H1 (cell line): ENCODE measurements at regions not wholly inside any gene's neighbourhood (a gene's known extent, or its start where the extent isn't known, plus 50 kb on each side); places are given as distances from the start of the nearest gene placed in this dataset.

Source experiments
- CTCF ChIA-PET: fragments of 300-600 bp; sonication (Branson Sonifier 250); formaldehyde crosslinking; loops from one replicate; lab custom pipeline; 2021; ENCODE audit not compliant: partially characterized antibody; lab: Charles Lee
- POLR2A ChIA-PET: fragments of 300-600 bp; sonication (Branson Sonifier 250); formaldehyde crosslinking; loops from one replicate; lab custom pipeline; 2021; ENCODE audit warnings: inconsistent platforms; ENCODE audit not compliant: partially characterized antibody; lab: Charles Lee
- DNase-seq, 2 experiments: peaks; one replicate each; pipeline versions ENCODE4 v3.0.0 to v3.0.0-alpha.2; 2010 to 2022; ENCODE audit warnings: low spot score in 2 of 2, low read depth in 1 of 2, mixed read lengths in 1 of 2
- FAIRE-seq: peaks from 2 replicates; lab custom pipeline; 2011; peaks lifted over from hg19 to GRCh38; lab: Jason Lieb, UNC
- H2AFZ ChIP-seq: 2 replicates; pipeline ENCODE4 v1.8.1; 2012; ENCODE audit warnings: low read length, inconsistent platforms
- H2AK5ac ChIP-seq: 2 replicates; pipeline ENCODE4 v1.6.1; 2013; ENCODE audit warnings: low read depth, low read length
- H2BK120ac ChIP-seq: replicated peaks from 2 replicates; pipeline ENCODE3; 2013; ENCODE audit warnings: low read depth, low read length, inconsistent platforms
- H2BK12ac ChIP-seq: 2 replicates; pipeline ENCODE4 v1.6.1; 2013; ENCODE audit warnings: low read depth, low read length
- H2BK15ac ChIP-seq: 2 replicates; pipeline ENCODE4 v1.6.1; 2013; ENCODE audit warnings: low read length
- H2BK20ac ChIP-seq: 2 replicates; pipeline ENCODE4 v1.6.1; 2013; ENCODE audit warnings: low read length
- H2BK5ac ChIP-seq: 2 replicates; pipeline ENCODE4 v1.6.1; 2013; ENCODE audit warnings: low read depth, low read length
- H3K14ac ChIP-seq: 2 replicates; pipeline ENCODE4 v1.6.1; 2013; ENCODE audit warnings: inconsistent platforms; ENCODE audit not compliant: insufficient read length
- H3K18ac ChIP-seq: 2 replicates; pipeline ENCODE4 v1.6.1; 2013; ENCODE audit warnings: low read length; ENCODE audit errors: extremely low read depth
- H3K23ac ChIP-seq: 2 replicates; pipeline ENCODE4 v1.6.1; 2013; ENCODE audit warnings: inconsistent platforms; ENCODE audit not compliant: insufficient read length
- H3K23me2 ChIP-seq: 2 replicates; pipeline ENCODE4 v1.6.1; 2013; ENCODE audit warnings: low read depth, low read length
- H3K27ac ChIP-seq: 2 replicates; pipeline ENCODE4 v1.6.1; 2011; ENCODE audit warnings: low read depth, low read length, inconsistent platforms
- H3K27me3 ChIP-seq, 4 experiments: replicated peaks in 1 of 4; 1 replicate in 1 of 4; 2 replicates in 3 of 4; pipeline versions ENCODE4 v1.6.1 to v1.8.1; 2011 to 2013; ENCODE audit warnings: low read length in 3 of 4, mild to moderate bottlenecking in 3 of 4, inconsistent platforms in 2 of 4, mixed read lengths in 2 of 4, moderate library complexity in 1 of 4; ENCODE audit not compliant: control insufficient read depth in 3 of 4, insufficient read depth in 3 of 4; ENCODE audit errors: extremely low read depth in 1 of 4
- H3K36me3 ChIP-seq, 4 experiments: 2 replicates each; pipeline versions ENCODE4 v1.6.1 to v1.8.1; 2011 to 2013; ENCODE audit warnings: mild to moderate bottlenecking in 4 of 4, low read length in 3 of 4, moderate library complexity in 2 of 4, control low read depth in 1 of 4, inconsistent platforms in 1 of 4; ENCODE audit not compliant: insufficient read depth in 4 of 4, control insufficient read depth in 2 of 4
- H3K4ac ChIP-seq: replicated peaks from 2 replicates; pipeline ENCODE3; 2013; ENCODE audit warnings: low read length, low read depth, mixed read lengths, inconsistent platforms; ENCODE audit not compliant: insufficient read length
- H3K4me1 ChIP-seq, 4 experiments: replicated peaks in 1 of 4; 1 replicate in 1 of 4; 2 replicates in 3 of 4; pipeline versions ENCODE4 v1.6.1 to v1.8.1; 2011 to 2013; ENCODE audit warnings: low read length in 3 of 4, inconsistent platforms in 2 of 4, mixed read lengths in 1 of 4; ENCODE audit not compliant: insufficient read depth in 4 of 4, control insufficient read depth in 3 of 4
- H3K4me2 ChIP-seq, 2 experiments: 2 replicates each; pipeline versions ENCODE4 v1.6.1 to v1.8.1; 2011 to 2013; ENCODE audit warnings: low read depth in 2 of 2, low read length in 2 of 2, control low read depth in 1 of 2, inconsistent platforms in 1 of 2, mild to moderate bottlenecking in 1 of 2; ENCODE audit not compliant: insufficient read depth in 1 of 2
- H3K4me3 ChIP-seq, 4 experiments: fragments of 200-600, 300-600 bp in 1 of 4; sonication (generic), shearing (Covaris generic), sonication (Bioruptor Twin) in 1 of 4; 2 replicates each; pipeline versions ENCODE4 v1.5.1 to v1.8.1; 2011 to 2016; ENCODE audit warnings: low read length in 4 of 4, low read depth in 3 of 4, control low read depth in 2 of 4, inconsistent platforms in 2 of 4, mild to moderate bottlenecking in 2 of 4, mixed read lengths in 1 of 4, moderate library complexity in 1 of 4; ENCODE audit not compliant: insufficient read depth in 2 of 4; ENCODE audit errors: extremely low read depth in 1 of 4
- H3K56ac ChIP-seq: replicated peaks from 2 replicates; pipeline ENCODE3; 2013; ENCODE audit warnings: low read depth, mild to moderate bottlenecking, mixed read lengths, low read length, inconsistent platforms; ENCODE audit not compliant: insufficient read length
- H3K79me1 ChIP-seq: 2 replicates; pipeline ENCODE4 v1.6.1; 2013; ENCODE audit warnings: low read depth, low read length, control low read depth
- H3K79me2 ChIP-seq, 2 experiments: 2 replicates each; pipeline versions ENCODE4 v1.6.1 to v1.8.1; 2012 to 2013; ENCODE audit warnings: low read length in 2 of 2, mild to moderate bottlenecking in 2 of 2, inconsistent platforms in 1 of 2; ENCODE audit not compliant: insufficient read depth in 2 of 2, control insufficient read depth in 1 of 2
- H3K9ac ChIP-seq, 4 experiments: replicated peaks in 1 of 4; 1 replicate in 1 of 4; 2 replicates in 3 of 4; pipeline versions ENCODE4 v1.6.1 to v1.8.1; 2011 to 2013; ENCODE audit warnings: low read depth in 3 of 4, low read length in 3 of 4, control low read depth in 2 of 4, mild to moderate bottlenecking in 2 of 4, moderate library complexity in 2 of 4, inconsistent platforms in 1 of 4; ENCODE audit errors: extremely low read depth in 1 of 4
- H3K9me3 ChIP-seq, 2 experiments: 2 replicates each; pipeline versions ENCODE4 v1.6.1 to v1.8.1; 2012 to 2013; ENCODE audit warnings: mild to moderate bottlenecking in 2 of 2, moderate library complexity in 2 of 2, control low read depth in 1 of 2, inconsistent platforms in 1 of 2, low read depth in 1 of 2, low read length in 1 of 2, mixed read lengths in 1 of 2; ENCODE audit not compliant: insufficient read depth in 2 of 2
- H4K20me1 ChIP-seq, 2 experiments: replicated peaks in 1 of 2; 2 replicates each; pipeline versions ENCODE3 to v1.8.1; 2011 to 2013; ENCODE audit warnings: inconsistent platforms in 2 of 2, low read length in 2 of 2, mild to moderate bottlenecking in 1 of 2; ENCODE audit not compliant: insufficient read depth in 2 of 2, control insufficient read depth in 1 of 2
- H4K5ac ChIP-seq: 2 replicates; pipeline ENCODE4 v1.6.1; 2013; ENCODE audit warnings: low read length, low read depth, mixed read lengths, inconsistent platforms; ENCODE audit not compliant: insufficient read length
- H4K8ac ChIP-seq: 2 replicates; pipeline ENCODE4 v1.8.0; 2013; ENCODE audit warnings: mild to moderate bottlenecking, moderate library complexity, low read length, inconsistent platforms; ENCODE audit not compliant: insufficient read depth; ENCODE audit errors: extremely low read depth
- H4K91ac ChIP-seq: replicated peaks from 2 replicates; pipeline ENCODE3; 2013; ENCODE audit warnings: low read length, mixed read lengths, inconsistent platforms; ENCODE audit not compliant: insufficient read length
- BCL11A ChIP-seq, 2 experiments: IDR thresholded peaks; one replicate each; pipeline ENCODE4 v1.6.1; 2011; ENCODE audit warnings: low read depth in 2 of 2, low read length in 2 of 2, mild to moderate bottlenecking in 2 of 2
- CHD2 ChIP-seq: IDR thresholded peaks from 2 replicates; pipeline ENCODE4 v1.6.1; 2012; ENCODE audit warnings: low read length, improper control_type of control experiment
- GABPA ChIP-seq: IDR thresholded peaks from 2 replicates; pipeline ENCODE4 v1.6.1; 2011; ENCODE audit warnings: mild to moderate bottlenecking, low read length, moderate library complexity, borderline replicate concordance; ENCODE audit not compliant: insufficient read depth
- HDAC6 ChIP-seq: IDR thresholded peaks from one replicate; pipeline ENCODE4 v1.7.1; 2012; ENCODE audit warnings: low read depth, mild to moderate bottlenecking, inconsistent platforms, low read length, moderate library complexity
- MAX ChIP-seq: IDR thresholded peaks from 2 replicates; pipeline ENCODE4 v1.6.1; 2012; ENCODE audit warnings: inconsistent platforms
- POLR2AphosphoS5 ChIP-seq: IDR thresholded peaks from 2 replicates; pipeline ENCODE4 v1.6.1; 2011; ENCODE audit warnings: low read depth, low read length
- SAP30 ChIP-seq: fragments of 300-600 bp; sonication (generic); IDR thresholded peaks from 2 replicates; pipeline ENCODE4 v1.7.1; 2012; ENCODE audit warnings: low read length, moderate library complexity, mild to moderate bottlenecking, inconsistent platforms; ENCODE audit not compliant: insufficient read depth, insufficient replicate concordance
- SIRT6 ChIP-seq: IDR thresholded peaks from one replicate; pipeline ENCODE4 v1.7.1; 2012; ENCODE audit warnings: low read length, inconsistent platforms
- SP2 ChIP-seq: IDR thresholded peaks from 2 replicates; pipeline ENCODE4 v1.6.1; 2012; ENCODE audit warnings: mild to moderate bottlenecking, low read length, inconsistent platforms
- TAF7 ChIP-seq: optimal IDR thresholded peaks from 2 replicates; pipeline ENCODE3; 2011; ENCODE audit warnings: low read depth, mild to moderate bottlenecking, inconsistent platforms, low read length, moderate library complexity, borderline replicate concordance
- USF2 ChIP-seq: IDR thresholded peaks from 2 replicates; pipeline ENCODE4 v1.6.1; 2011; ENCODE audit warnings: low read length, improper control_type of control experiment
- WGBS, 2 experiments: shearing (Covaris generic) in 1 of 2; methylation state at CpG; one replicate each; pipeline versions ENCODE4 v1.1.6 to v1.1.7; 2013 to 2015; ENCODE audit warnings: low lambda C conversion rate in 2 of 2, mixed read lengths in 2 of 2, inconsistent platforms in 1 of 2, low coverage in 1 of 2, missing lambda C conversion rate in 1 of 2; ENCODE audit not compliant: insufficient replicate concordance in 2 of 2, insufficient coverage in 1 of 2, insufficient read length in 1 of 2; ENCODE audit errors: extremely low coverage in 1 of 2, missing lambda C conversion rate in 1 of 2; 5-methylcytosine and 5-hydroxymethylcytosine counted together

GRCh38 chr12:92062539-92063493, 82.8 kb downstream of the BTG1 start:
- H2BK20ac ChIP-seq, result no peak overlapping the region
- no peak overlapping the region for H4K91ac ChIP-seq
- H3K9me3 ChIP-seq, result no peaks in the 10 kb centered on the region
- no peaks in the 10 kb centered on the region for H3K27me3 ChIP-seq
- no peak overlapping the region for H2AK5ac ChIP-seq
- H4K5ac ChIP-seq, result no peak overlapping the region
- no peak overlapping the region for H3K9ac ChIP-seq
- no peak overlapping the region for H3K14ac ChIP-seq
- no peak overlapping the region for H2AFZ ChIP-seq
- H4K20me1 ChIP-seq, result no peaks in the 10 kb centered on the region
- CTCF ChIA-PET, result interaction anchor here (0.7 to 1.7 kb wide), 4 partner anchors 9 to 198 kb away, joined by 3 to 5 read pairs (median 4); partner anchors contain the start of gene BTG1
- no peak overlapping the region for H2BK5ac ChIP-seq
- H3K4ac ChIP-seq, result no peak overlapping the region
- H3K23me2 ChIP-seq, result no peaks in the 10 kb centered on the region
- H3K79me2 ChIP-seq, result no peaks in the 10 kb centered on the region
- no peaks in the 10 kb centered on the region for H3K79me1 ChIP-seq
- no peak overlapping the region for H2BK120ac ChIP-seq
- no peak overlapping the region for H3K23ac ChIP-seq
- POLR2A ChIA-PET, result interaction anchor here (1.1 kb wide), 1 partner anchor 12 kb away, joined by 3 read pairs; no protein-coding TSS in a partner anchor
- H3K27ac ChIP-seq, result no peak overlapping the region
- DNase-seq (no peak), FAIRE-seq (no peak)
- no peak overlapping the region for H2BK12ac ChIP-seq
- H3K18ac ChIP-seq, result no peak overlapping the region
- H3K4me2 ChIP-seq, result no peak overlapping the region
- no peak overlapping the region for H3K4me3 ChIP-seq
- no peak overlapping the region for H3K56ac ChIP-seq
- WGBS, 2 experiments, result 76% methylated on average over 6 of the region's 6 CpGs; no CpG with 5 or more reads in 1 of the 2 experiments
- no peak overlapping the region for H4K8ac ChIP-seq
- H3K4me1 ChIP-seq, result no peaks in the 10 kb centered on the region
- no peaks in the 10 kb centered on the region for H3K36me3 ChIP-seq
- no peak overlapping the region for H2BK15ac ChIP-seq
- TF ChIP-seq SAP30, result no peak
- TF ChIP-seq SP2, result no peak
- no peak for TF ChIP-seq CHD2
- TF ChIP-seq BCL11A (IDR thresholded peaks at IDR 0.05; ENCODE audit: low read depth in 2 of 2, low read length in 2 of 2), result no peak
- TF ChIP-seq SIRT6, result no peak
- no peak for TF ChIP-seq TAF7
- no peak for TF ChIP-seq POLR2AphosphoS5
- no peak for TF ChIP-seq USF2
- no peak for TF ChIP-seq HDAC6
- no peak for TF ChIP-seq GABPA
- no peak for TF ChIP-seq MAX
